Liver (tissue), 8 donors: ENCODE measurements at regions not wholly inside any gene's neighbourhood (a gene's known extent, or its start where the extent isn't known, plus 50 kb on each side); places are given as distances from the start of the nearest gene placed in this dataset.

Experiments
- DNase-seq: peaks from one replicate; pipeline ENCODE4 v3.0.0-alpha.2; 2017; ENCODE audit warnings: low spot score
- H3K27ac ChIP-seq, 2 donors: one replicate each; pipeline ENCODE4 v1.7.0; 2013; ENCODE audit warnings: inconsistent platforms in 2 of 2, low read length in 2 of 2, control low read depth in 1 of 2, low read depth in 1 of 2, mild to moderate bottlenecking in 1 of 2
- H3K27me3 ChIP-seq, 4 donors: one replicate each; pipeline versions ENCODE4 v1.6.1 to v1.7.0; 2013; ENCODE audit warnings: low read length in 3 of 4, inconsistent platforms in 1 of 4, mild to moderate bottlenecking in 1 of 4, moderate library complexity in 1 of 4; ENCODE audit not compliant: control insufficient read depth in 4 of 4, insufficient read depth in 4 of 4
- H3K36me3 ChIP-seq, 4 donors: one replicate each; pipeline versions ENCODE4 v1.6.1 to v1.7.0; 2013; ENCODE audit warnings: low read length in 3 of 4, mild to moderate bottlenecking in 3 of 4, low read depth in 1 of 4, moderate library complexity in 1 of 4; ENCODE audit not compliant: control insufficient read depth in 4 of 4, insufficient read depth in 3 of 4
- H3K4me1 ChIP-seq, 4 donors: one replicate each; pipeline versions ENCODE4 v1.6.1 to v1.7.0; 2013; ENCODE audit warnings: low read length in 3 of 4, mild to moderate bottlenecking in 3 of 4, moderate library complexity in 1 of 4; ENCODE audit not compliant: control insufficient read depth in 4 of 4, insufficient read depth in 4 of 4
- H3K4me3 ChIP-seq, 3 donors: one replicate each; pipeline versions ENCODE4 v1.6.1 to v1.7.0; 2013; ENCODE audit warnings: low read length in 3 of 3, control low read depth in 1 of 3, low read depth in 1 of 3, mild to moderate bottlenecking in 1 of 3
- H3K9ac ChIP-seq, 2 donors: one replicate each; pipeline ENCODE4 v1.7.0; 2013; ENCODE audit warnings: low read length in 2 of 2, mild to moderate bottlenecking in 2 of 2, moderate library complexity in 2 of 2, control low read depth in 1 of 2, low read depth in 1 of 2
- H3K9me3 ChIP-seq, 4 donors: one replicate each; pipeline versions ENCODE4 v1.6.1 to v1.7.0; 2013; ENCODE audit warnings: low read length in 3 of 4; ENCODE audit not compliant: control insufficient read depth in 4 of 4
- EGR1 ChIP-seq, 2 donors: IDR thresholded peaks; 2 replicates each; pipeline ENCODE4 v1.6.1; 2016 to 2018; ENCODE audit warnings: antibody characterized with exemption in 2 of 2, low read depth in 2 of 2
- FOXA1 ChIP-seq: IDR thresholded peaks from 2 replicates; pipeline ENCODE4 v1.6.1; 2016; ENCODE audit warnings: antibody characterized with exemption
- FOXA2 ChIP-seq: IDR thresholded peaks from 2 replicates; pipeline ENCODE4 v1.6.1; 2016; ENCODE audit warnings: antibody characterized with exemption
- GABPA ChIP-seq, 2 donors: IDR thresholded peaks in 1 of 2; conservative IDR thresholded peaks in 1 of 2; 2 replicates each; pipeline ENCODE4 v1.6.1; 2016; ENCODE audit warnings: antibody characterized with exemption in 2 of 2, mild to moderate bottlenecking in 1 of 2, moderate library complexity in 1 of 2
- HNF4A ChIP-seq, 2 donors: conservative IDR thresholded peaks; 2 replicates each; pipeline ENCODE4 v1.6.1; 2016; ENCODE audit warnings: antibody characterized with exemption in 2 of 2, mild to moderate bottlenecking in 2 of 2
- HNF4G ChIP-seq: IDR thresholded peaks from 2 replicates; pipeline ENCODE4 v1.6.1; 2016; ENCODE audit warnings: antibody characterized with exemption
- JUND ChIP-seq, 2 donors: IDR thresholded peaks; 2 replicates each; pipeline ENCODE4 v1.6.1; 2016; ENCODE audit warnings: antibody characterized with exemption in 2 of 2
- NR2F2 ChIP-seq: IDR thresholded peaks from 2 replicates; pipeline ENCODE4 v1.6.1; 2016; ENCODE audit warnings: antibody characterized with exemption
- RAD21 ChIP-seq, 2 donors: IDR thresholded peaks; 2 replicates each; pipeline ENCODE4 v1.6.1; 2016; ENCODE audit warnings: antibody characterized with exemption in 2 of 2, mild to moderate bottlenecking in 2 of 2
- SP1 ChIP-seq: IDR thresholded peaks from 2 replicates; pipeline ENCODE4 v1.6.1; 2018; ENCODE audit warnings: antibody characterized with exemption, mild to moderate bottlenecking
- YY1 ChIP-seq: IDR thresholded peaks from 2 replicates; pipeline ENCODE4 v1.6.1; 2016; ENCODE audit warnings: antibody characterized with exemption, mild to moderate bottlenecking
- WGBS: extraction: QIAGEN DNeasy Blood & Tissue Kit; methylation state at CpG from one replicate; pipeline ENCODE4 v1.1.7; 2013; 5-methylcytosine and 5-hydroxymethylcytosine counted together
- TF ChIP-seq, protein P1 (sequence below): IDR thresholded peaks from 2 replicates; pipeline ENCODE4 v1.6.1; 2016; ENCODE audit warnings: antibody characterized with exemption
- TF ChIP-seq, protein P2 (sequence below): IDR thresholded peaks from 2 replicates; pipeline ENCODE4 v1.6.1; 2016; ENCODE audit warnings: antibody characterized with exemption
- TF ChIP-seq, protein P3 (sequence below): IDR thresholded peaks from 2 replicates; pipeline ENCODE4 v1.6.1; 2016; ENCODE audit warnings: antibody characterized with exemption, mild to moderate bottlenecking
- TF ChIP-seq, protein P4 (sequence below): IDR thresholded peaks from 2 replicates; pipeline ENCODE4 v1.6.1; 2016; ENCODE audit warnings: antibody characterized with exemption
- TF ChIP-seq, protein P5 (sequence below): fragments of 150-350 bp; IDR thresholded peaks from 2 replicates; pipeline ENCODE4 v1.5.1; 2017; ENCODE audit warnings: improper control_type of control experiment, low read depth, low read length; ENCODE audit not compliant: missing input control
- donor health status: healthy.
- donor health status: healthy.
- donor health status: healthy.
- donor health status: healthy.
- donor health status: healthy.

DNA sequence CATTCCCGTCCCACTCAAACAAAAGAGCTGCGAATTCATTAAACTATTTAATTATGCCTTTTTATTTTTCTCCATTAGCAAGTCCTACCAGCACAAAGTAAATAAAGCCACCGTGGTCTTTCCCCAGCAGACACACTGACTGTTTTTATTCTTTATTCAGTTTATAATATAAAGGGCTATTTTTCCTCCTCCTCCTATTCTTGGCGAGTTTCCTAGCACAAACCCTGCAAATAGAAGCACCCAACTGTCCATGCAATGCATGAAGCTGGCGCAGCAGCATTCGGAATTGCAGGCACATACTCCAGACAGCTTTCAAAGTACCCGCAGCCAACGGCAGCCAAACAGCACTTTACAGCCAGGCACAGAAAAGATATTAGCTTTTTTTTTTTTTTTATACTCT is 583.4 kb upstream of the PSMD7 start:
- no peaks in the 10 kb centered on the region for H3K4me1 ChIP-seq
- TF ChIP-seq, protein P1, sequence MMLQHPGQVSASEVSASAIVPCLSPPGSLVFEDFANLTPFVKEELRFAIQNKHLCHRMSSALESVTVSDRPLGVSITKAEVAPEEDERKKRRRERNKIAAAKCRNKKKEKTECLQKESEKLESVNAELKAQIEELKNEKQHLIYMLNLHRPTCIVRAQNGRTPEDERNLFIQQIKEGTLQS: no peak
- TF ChIP-seq FOXA1 (no peak), RAD21 (IDR thresholded peaks at IDR 0.05) (no peak), SP1 (no peak), NR2F2 (no peak), JUND (IDR thresholded peaks at IDR 0.05) (no peak)
- TF ChIP-seq, protein P2, sequence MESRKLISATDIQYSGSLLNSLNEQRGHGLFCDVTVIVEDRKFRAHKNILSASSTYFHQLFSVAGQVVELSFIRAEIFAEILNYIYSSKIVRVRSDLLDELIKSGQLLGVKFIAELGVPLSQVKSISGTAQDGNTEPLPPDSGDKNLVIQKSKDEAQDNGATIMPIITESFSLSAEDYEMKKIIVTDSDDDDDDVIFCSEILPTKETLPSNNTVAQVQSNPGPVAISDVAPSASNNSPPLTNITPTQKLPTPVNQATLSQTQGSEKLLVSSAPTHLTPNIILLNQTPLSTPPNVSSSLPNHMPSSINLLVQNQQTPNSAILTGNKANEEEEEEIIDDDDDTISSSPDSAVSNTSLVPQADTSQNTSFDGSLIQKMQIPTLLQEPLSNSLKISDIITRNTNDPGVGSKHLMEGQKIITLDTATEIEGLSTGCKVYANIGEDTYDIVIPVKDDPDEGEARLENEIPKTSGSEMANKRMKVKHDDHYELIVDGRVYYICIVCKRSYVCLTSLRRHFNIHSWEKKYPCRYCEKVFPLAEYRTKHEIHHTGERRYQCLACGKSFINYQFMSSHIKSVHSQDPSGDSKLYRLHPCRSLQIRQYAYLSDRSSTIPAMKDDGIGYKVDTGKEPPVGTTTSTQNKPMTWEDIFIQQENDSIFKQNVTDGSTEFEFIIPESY: no peak
- TF ChIP-seq, protein P3, sequence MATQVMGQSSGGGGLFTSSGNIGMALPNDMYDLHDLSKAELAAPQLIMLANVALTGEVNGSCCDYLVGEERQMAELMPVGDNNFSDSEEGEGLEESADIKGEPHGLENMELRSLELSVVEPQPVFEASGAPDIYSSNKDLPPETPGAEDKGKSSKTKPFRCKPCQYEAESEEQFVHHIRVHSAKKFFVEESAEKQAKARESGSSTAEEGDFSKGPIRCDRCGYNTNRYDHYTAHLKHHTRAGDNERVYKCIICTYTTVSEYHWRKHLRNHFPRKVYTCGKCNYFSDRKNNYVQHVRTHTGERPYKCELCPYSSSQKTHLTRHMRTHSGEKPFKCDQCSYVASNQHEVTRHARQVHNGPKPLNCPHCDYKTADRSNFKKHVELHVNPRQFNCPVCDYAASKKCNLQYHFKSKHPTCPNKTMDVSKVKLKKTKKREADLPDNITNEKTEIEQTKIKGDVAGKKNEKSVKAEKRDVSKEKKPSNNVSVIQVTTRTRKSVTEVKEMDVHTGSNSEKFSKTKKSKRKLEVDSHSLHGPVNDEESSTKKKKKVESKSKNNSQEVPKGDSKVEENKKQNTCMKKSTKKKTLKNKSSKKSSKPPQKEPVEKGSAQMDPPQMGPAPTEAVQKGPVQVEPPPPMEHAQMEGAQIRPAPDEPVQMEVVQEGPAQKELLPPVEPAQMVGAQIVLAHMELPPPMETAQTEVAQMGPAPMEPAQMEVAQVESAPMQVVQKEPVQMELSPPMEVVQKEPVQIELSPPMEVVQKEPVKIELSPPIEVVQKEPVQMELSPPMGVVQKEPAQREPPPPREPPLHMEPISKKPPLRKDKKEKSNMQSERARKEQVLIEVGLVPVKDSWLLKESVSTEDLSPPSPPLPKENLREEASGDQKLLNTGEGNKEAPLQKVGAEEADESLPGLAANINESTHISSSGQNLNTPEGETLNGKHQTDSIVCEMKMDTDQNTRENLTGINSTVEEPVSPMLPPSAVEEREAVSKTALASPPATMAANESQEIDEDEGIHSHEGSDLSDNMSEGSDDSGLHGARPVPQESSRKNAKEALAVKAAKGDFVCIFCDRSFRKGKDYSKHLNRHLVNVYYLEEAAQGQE: no peak
- H3K9ac ChIP-seq: no peak overlapping the region
- H3K27ac ChIP-seq: no peak overlapping the region
- 71% methylated on average over 8 of the region's 8 CpGs for WGBS
- peaks cover 0 to 4% (median 0%) of the 10 kb centered on the region in 4 donors for H3K27me3 ChIP-seq
- no peaks in the 10 kb centered on the region for H3K9me3 ChIP-seq
- H3K36me3 ChIP-seq: no peaks in the 10 kb centered on the region
- DNase-seq: no peak
- no peak overlapping the region for H3K4me3 ChIP-seq

DNA sequence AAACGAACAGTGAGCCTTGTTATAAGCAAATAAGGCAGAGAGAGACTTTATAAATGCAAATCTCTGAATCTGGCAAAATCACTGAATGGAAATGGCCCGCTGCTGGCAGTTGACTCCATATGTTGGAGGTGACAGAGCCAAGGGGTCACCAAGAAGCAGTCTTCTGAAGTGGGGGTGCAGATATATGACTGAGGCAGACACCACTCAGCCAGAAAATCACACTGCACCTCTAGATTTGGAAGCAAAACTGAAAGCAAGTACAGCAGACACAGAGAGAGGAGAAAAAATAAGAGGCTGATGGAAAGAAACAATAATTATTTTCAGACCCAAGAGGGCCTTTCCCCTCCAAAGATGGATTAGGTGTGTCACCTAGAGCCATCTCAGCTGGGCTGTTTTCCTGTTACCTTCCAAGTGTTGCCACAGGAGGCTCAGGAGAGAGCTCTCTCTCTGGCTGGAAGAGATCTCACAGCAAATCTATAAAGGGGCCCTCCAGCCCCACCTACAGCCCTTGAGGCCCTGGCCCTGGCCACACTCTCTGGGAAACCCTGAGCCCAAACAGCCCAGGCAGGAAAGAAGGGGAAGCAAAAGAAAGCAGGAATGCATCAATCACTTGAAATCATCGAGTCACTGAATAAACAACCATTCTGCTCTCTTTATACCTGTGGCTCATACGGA is 585.1 kb upstream of the PSMD7 start:
- Histone ChIP-seq H3K9me3 (no peaks in the 10 kb centered on the region), H3K9ac (no peak overlapping the region), H3K27ac (no peak overlapping the region), H3K4me1 (no peaks in the 10 kb centered on the region), H3K4me3 (no peak overlapping the region), H3K27me3 (peaks cover 0 to 4% (median 0%) of the 10 kb centered on the region in 4 donors), H3K36me3 (no peaks in the 10 kb centered on the region)
- TF ChIP-seq, protein P1: no peak
- no peak for TF ChIP-seq FOXA2
- TF ChIP-seq, protein P4, sequence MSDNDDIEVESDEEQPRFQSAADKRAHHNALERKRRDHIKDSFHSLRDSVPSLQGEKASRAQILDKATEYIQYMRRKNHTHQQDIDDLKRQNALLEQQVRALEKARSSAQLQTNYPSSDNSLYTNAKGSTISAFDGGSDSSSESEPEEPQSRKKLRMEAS: no peak
- no peak for TF ChIP-seq RAD21 (IDR thresholded peaks at IDR 0.05)
- no peak for TF ChIP-seq HNF4G
- TF ChIP-seq EGR1 (IDR thresholded peaks at IDR 0.05; ENCODE audit: low read depth in 2 of 2): no peak
- no peak for TF ChIP-seq GABPA (IDR thresholded peaks at IDR 0.05 in 1 of 2, conservative IDR thresholded peaks at IDR 0.05 in 1 of 2)
- no peak for TF ChIP-seq YY1
- TF ChIP-seq SP1: no peak
- no peak for TF ChIP-seq NR2F2
- no peak for TF ChIP-seq HNF4A (conservative IDR thresholded peaks at IDR 0.05)
- no peak for TF ChIP-seq JUND (IDR thresholded peaks at IDR 0.05)
- TF ChIP-seq, protein P5, sequence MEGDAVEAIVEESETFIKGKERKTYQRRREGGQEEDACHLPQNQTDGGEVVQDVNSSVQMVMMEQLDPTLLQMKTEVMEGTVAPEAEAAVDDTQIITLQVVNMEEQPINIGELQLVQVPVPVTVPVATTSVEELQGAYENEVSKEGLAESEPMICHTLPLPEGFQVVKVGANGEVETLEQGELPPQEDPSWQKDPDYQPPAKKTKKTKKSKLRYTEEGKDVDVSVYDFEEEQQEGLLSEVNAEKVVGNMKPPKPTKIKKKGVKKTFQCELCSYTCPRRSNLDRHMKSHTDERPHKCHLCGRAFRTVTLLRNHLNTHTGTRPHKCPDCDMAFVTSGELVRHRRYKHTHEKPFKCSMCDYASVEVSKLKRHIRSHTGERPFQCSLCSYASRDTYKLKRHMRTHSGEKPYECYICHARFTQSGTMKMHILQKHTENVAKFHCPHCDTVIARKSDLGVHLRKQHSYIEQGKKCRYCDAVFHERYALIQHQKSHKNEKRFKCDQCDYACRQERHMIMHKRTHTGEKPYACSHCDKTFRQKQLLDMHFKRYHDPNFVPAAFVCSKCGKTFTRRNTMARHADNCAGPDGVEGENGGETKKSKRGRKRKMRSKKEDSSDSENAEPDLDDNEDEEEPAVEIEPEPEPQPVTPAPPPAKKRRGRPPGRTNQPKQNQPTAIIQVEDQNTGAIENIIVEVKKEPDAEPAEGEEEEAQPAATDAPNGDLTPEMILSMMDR: no peak
- no peak for DNase-seq
- 64% methylated on average over 4 of the region's 4 CpGs for WGBS
